Spleen (tissue), 7 donors: ENCODE measurements at regions not wholly inside any gene's neighbourhood (a gene's known extent, or its start where the extent isn't known, plus 50 kb on each side); places are given as distances from the start of the nearest gene placed in this dataset.

Source experiments
- CTCF ChIP-seq, 11 experiments: fragments of 200-600 bp in 7 of 11; fragments of 450-650 bp in 4 of 11; sonication (generic) in 4 of 11; IDR thresholded peaks in 8 of 11; conservative IDR thresholded peaks in 3 of 11; 1 replicate in 7 of 11; 2 replicates in 4 of 11; pipeline versions ENCODE4 v1.4.0 to v1.8.0; 2016 to 2021; ENCODE audit warnings: antibody characterized with exemption in 11 of 11, inconsistent platforms in 4 of 11, mild to moderate bottlenecking in 1 of 11
- POLR2A ChIP-seq, 3 donors: fragments of 450-650 bp; IDR thresholded peaks; one replicate each; pipeline ENCODE4 v1.5.1; 2017; ENCODE audit warnings: antibody characterized with exemption in 3 of 3, mild to moderate bottlenecking in 1 of 3
- POLR2AphosphoS5 ChIP-seq, 3 donors: sonication (generic); formaldehyde crosslinking; IDR thresholded peaks; one replicate each; pipeline ENCODE4 v1.5.1; 2017; ENCODE audit warnings: antibody characterized with exemption in 3 of 3
- donor health status: DM: no; HTN: no; CAD: no; lungs with moderate emphysema.
- donor health status: DM: no; HTN: no; CAD: no.
- donor health status: DM: no; HTN: no; CAD: no.

GRCh38 chr11:70716216-70716615 lies 317.9 kb downstream of the CTTN start:
- no peak for TF ChIP-seq CTCF (IDR thresholded peaks at IDR 0.05 in 8 of 11, conservative IDR thresholded peaks at IDR 0.05 in 3 of 11)
- TF ChIP-seq POLR2AphosphoS5 (IDR thresholded peaks at IDR 0.05): no peak
- TF ChIP-seq POLR2A (IDR thresholded peaks at IDR 0.05): no peak
